C4-2B (cell line): ENCODE measurements at regions not wholly inside any gene's neighbourhood (a gene's known extent, or its start where the extent isn't known, plus 50 kb on each side); places are given as distances from the start of the nearest gene placed in this dataset.

ENCODE experiments used
- ZFX ChIP-seq: fragments of 450-650 bp; IDR thresholded peaks from 2 replicates; pipeline ENCODE4 v1.6.1; 2017
- TF ChIP-seq, protein P1 (sequence below): fragments of 450-650 bp; conservative IDR thresholded peaks from 2 replicates; pipeline ENCODE4 v1.5.1; 2017; ENCODE audit warnings: mild to moderate bottlenecking

DNA sequence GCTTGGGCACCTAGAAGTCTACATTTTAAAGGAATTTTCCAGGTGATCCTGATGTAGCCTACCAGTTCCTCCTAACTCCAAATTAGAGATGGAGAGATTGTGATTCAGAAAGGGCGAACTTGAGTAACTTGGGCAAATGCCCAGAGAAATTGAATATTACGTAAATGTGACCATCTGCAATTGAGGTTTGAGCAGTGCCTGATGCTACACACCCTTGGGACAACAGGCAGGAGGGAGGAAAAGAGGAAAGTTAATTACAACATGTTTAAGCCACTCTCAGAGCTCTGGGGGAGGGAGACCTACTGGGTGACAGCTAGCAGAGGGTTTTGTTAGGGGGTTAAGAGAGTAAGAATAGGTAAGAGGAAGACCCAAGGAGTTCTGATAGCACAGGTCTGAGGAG lies 208.9 kb downstream of the LPIN1 start:
- TF ChIP-seq, protein P1, sequence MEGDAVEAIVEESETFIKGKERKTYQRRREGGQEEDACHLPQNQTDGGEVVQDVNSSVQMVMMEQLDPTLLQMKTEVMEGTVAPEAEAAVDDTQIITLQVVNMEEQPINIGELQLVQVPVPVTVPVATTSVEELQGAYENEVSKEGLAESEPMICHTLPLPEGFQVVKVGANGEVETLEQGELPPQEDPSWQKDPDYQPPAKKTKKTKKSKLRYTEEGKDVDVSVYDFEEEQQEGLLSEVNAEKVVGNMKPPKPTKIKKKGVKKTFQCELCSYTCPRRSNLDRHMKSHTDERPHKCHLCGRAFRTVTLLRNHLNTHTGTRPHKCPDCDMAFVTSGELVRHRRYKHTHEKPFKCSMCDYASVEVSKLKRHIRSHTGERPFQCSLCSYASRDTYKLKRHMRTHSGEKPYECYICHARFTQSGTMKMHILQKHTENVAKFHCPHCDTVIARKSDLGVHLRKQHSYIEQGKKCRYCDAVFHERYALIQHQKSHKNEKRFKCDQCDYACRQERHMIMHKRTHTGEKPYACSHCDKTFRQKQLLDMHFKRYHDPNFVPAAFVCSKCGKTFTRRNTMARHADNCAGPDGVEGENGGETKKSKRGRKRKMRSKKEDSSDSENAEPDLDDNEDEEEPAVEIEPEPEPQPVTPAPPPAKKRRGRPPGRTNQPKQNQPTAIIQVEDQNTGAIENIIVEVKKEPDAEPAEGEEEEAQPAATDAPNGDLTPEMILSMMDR = no peak
- no peak for TF ChIP-seq ZFX
